ENCODE measurements at regions not wholly inside any gene's neighbourhood (a gene's known extent, or its start where the extent isn't known, plus 50 kb on each side); places are given as distances from the start of the nearest gene placed in this dataset.

GRCh38 chr1:4318720-4319119 lies 335.7 kb upstream of the AJAP1 start:
- TF ChIP-seq POLR2AphosphoS5 (IDR thresholded peaks at IDR 0.05; ENCODE audit: borderline replicate concordance, low read depth, low read length): no peak
- TF ChIP-seq EZH2 (IDR thresholded peaks at IDR 0.05): no peak
- no peak for TF ChIP-seq FOXP2 (optimal IDR thresholded peaks at IDR 0.05; ENCODE audit: control extremely low read depth, extremely low read length, insufficient read depth)
